ENCODE measurements at regions not wholly inside any gene's neighbourhood (a gene's known extent, or its start where the extent isn't known, plus 50 kb on each side); places are given as distances from the start of the nearest gene placed in this dataset.

DNA sequence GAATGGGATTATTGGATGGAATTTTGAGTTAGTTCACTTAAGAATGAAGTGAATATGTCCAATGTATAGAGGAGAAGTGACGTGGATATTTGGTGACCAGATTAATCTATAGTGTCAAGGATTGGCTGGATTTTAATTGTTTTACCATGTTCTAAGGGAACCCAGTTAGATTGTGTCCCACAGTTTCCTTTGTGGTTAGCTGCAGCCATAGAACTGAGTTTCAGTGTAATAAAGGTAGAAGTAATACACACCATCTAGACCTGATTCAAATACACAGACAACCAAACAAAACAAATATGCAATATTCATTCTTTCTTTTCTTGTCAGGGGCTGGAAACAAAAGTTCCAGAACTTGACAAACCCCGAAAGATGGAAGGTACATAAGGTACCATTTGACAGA lies 88.0 kb upstream of the RGS18 start:
- DNase-seq (ENCODE audit: low spot score): no peak

DNA sequence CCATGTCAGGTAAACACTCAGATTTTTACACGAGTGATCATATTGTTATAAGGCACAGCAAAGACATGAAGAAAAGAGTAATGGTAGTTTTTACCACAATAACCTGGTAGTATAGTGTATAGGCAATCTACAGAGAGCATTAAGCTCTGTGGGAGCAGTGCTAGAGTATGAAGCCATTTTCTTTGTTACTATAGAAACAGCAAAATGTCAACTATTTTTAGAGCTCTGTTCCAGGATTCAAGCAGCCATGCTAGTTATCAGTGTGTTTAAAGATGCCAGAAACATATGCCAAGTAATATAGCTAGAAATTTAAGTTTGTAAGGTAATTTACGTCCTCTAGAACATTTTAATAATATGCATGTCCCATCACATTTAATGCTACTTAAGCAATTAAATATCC lies 77.6 kb upstream of the RGS18 start:
- no peak for DNase-seq (ENCODE audit: low spot score)

DNA sequence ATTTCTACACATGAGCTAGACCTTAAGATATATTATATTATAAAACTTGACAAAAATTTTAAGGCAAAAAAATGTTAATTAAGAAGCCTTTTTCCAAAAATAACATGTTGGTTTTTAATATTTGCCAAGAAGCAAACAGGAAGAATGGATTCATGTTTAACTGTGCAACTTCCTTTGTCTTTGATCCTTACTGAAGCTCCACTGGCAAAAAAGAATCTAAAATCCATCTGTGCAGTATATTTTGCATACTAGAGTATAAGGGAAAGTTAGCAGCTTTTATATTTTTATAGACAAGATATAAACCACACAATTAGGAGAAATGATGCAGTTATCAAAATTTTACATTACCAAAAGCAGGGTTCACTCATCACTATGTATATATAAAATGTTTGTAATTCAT lies 76.9 kb upstream of the RGS18 start:
- DNase-seq (ENCODE audit: low spot score): no peak

DNA sequence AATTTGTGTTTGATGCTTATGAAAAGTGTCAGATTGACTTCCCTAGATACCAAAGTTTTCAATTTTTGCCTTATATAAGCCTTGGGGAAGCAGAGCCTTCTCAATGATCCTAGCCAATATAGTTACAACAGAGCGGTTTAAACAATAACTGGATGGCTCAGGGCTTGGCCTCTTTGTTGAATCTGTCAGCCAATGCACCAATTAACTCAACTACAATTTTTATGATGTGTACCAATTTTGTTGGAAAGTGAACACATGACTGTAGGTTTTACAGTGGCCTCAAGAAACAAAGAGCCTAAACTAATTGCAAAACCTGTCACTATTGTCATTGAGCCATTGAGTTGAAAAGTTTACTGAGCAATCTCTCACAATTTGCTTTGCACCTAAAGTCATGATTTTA lies 71.6 kb upstream of the RGS18 start:
- DNase-seq (ENCODE audit: low spot score): no peak

DNA sequence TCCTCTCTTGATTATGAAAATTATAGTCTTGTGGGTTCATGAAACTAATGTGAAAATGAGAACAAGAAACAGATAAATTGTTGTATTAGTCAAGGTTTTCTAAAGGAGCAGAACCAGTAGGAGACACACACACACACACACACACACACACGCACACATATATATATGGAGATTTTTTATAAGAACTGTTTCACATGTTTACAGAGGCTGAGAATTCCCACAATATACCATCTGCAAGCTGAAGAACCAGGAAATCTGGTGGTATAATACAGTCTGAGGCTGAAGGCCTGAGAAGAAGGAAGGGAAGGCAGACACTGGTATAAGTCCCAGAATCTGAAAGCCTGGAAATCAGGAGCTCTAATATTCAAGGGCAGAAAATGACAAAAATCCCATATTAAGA lies 70.9 kb upstream of the RGS18 start:
- no peak for DNase-seq (ENCODE audit: low spot score)

DNA sequence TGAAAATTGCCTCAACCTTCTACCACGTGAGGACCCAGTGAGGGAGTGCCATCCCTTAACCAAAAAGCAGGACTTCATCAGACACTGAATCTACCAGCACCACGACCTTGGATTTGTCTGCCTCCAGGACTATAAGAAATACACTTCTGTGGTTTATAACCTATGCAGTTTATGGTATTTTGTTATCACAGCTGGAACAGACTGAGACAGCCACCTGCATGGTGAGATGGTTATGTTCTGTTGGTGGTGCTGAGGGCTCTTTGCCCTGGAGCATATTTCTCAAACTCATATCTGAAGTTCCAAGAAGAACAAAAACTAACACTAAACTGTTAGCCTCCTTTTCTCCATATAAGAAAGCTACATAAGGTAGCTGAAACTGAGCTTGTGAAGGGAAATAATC lies 69.8 kb upstream of the RGS18 start:
- no peak for DNase-seq (ENCODE audit: low spot score)

DNA sequence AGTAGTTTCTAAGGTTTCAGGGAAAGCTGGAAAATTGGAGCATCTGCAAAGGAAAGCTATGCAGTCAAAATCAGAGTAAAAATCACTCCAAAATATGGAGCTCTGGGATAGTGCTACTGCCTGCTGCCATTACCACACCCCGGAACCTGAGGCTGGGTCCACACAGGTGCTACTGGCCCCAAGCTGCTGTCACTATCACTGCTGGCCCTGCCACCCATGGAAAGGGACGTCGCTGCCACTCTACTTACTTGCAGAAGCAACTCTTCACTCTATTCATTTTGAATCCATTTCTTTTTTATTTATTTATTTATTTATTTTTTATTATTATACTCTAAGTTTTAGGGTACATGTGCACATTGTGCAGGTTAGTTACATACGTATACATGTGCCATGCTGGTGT lies 60.3 kb upstream of the RGS18 start:
- no peak for DNase-seq (ENCODE audit: low spot score)

DNA sequence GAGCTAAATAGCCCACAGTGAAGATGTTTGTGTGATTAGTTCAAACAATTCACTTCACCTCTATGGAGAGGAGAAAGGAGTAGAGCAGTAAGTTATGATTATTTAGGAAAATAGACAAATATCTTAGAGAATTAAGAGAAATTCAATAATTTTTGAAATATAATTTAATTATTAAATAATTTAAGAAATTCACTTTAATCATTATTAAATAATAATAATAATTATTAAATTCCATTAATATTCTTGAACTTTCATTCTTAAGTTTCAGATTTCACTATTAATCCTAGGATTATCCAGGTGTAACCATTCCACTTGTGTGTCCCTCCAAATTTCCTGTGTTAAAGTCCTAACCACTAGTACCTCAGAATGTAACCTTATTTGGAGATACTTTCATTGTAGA lies 58.9 kb upstream of the RGS18 start:
- no peak for DNase-seq (ENCODE audit: low spot score)

DNA sequence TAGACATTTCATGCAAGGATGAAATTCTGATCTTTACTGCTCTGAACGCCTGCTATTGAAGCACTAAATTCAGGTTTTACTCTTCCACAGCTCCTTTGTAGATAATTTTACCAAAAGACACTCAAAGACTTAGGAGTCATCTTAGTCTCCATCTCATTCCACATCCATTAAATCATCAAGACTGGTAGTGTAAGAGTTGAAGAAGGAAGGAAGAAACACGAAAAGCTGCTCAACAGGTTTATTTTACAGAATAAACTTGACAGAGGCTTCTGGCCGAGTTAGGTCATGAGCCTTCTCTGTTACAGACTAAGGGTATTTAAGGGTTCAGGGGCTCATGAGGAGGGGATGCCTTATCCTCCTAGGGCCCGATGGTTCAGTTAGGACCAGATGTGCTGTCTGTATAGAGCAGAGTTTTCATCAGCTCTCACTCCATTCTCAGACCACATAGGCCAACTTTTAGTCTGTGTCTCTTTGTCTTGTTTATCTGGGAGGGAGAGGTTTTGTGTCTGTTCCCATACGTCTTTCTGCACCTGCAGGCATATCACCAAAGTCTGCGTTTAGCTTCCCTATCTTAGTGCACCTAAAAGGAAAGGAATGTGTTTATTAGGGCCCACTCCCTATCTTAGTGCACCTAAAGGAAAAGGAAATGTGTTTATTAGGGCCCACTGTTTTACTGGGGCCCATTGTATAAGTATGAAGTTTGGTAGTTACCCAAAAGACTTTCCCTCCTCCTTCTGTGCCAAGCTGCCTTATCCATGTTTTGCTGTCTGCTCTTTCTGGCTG lies 57.4 kb upstream of the RGS18 start:
- DNase-seq (ENCODE audit: low spot score): no peak

DNA sequence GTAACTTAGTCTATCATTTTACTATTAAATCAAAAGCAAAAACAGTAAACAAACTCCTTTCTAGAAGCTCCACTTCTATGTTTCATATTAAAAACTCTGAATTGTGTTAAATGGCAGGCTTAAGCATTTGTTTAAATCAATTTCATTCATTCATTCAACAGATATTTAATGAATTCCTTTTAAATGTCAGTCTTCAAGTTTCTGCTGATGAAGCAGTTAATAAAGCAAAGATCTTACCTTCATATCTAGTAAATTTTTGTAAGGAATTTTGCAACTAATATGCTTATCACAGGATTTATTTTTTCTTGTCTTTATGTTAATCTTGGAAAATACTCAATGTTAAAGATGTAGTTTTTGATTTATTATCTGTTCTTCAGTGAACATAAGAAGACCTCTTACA lies 54.1 kb upstream of the RGS18 start:
- DNase-seq (ENCODE audit: low spot score): no peak

DNA sequence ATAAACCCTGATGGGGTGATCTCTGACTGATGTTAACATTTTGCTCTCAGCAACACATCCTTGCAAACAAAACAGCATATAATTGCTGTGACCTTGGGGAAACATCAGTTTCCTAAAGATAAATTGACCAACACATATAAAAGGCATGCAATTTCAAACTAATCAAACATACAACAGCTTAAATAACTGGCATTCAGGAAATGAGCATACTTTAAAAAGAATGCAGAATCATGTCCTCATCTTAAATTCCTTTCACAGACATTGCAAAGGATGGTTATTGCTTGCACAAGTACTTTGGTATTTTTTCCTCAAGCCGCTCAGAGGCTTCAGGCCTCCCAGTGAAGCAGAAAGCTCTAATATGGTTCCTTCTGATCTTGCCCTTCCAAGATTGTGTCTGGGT lies 53.4 kb upstream of the RGS18 start:
- DNase-seq (ENCODE audit: low spot score): no peak

DNA sequence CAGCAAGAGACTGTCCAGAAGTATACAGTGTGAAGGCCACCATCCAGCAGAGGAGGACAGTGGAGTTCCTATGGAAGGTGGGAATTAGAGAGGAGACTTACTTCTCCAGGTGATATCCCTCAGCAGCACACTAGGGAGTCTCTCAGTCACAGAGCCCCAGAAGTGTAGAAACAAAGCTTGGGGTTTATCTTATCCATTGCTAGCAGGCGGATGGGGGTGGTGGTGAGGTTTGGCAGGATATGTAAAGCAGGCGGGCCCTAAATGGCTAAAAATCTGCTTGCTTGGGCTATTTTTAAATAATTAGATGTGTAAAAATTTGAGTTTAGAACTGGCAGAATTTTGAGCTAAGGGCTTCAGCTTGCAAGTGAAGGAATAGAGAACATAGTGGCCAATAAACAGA lies 50.1 kb upstream of the RGS18 start:
- DNase-seq (ENCODE audit: low spot score): no peak

Small RNAs in the stretch of these regions (small RNA-seq; reads per million reads assigned to genes)
- gene AL139135.1: 0 reads per million in 2 experiments
- 0 reads per million in 2 experiments for gene AL713866.2

Data from SK-N-DZ (cell line).